Effector CD8-positive, alpha-beta T cell (primary cell): ENCODE measurements at regions not wholly inside any gene's neighbourhood (a gene's known extent, or its start where the extent isn't known, plus 50 kb on each side); places are given as distances from the start of the nearest gene placed in this dataset.

Experiments
- DNase-seq: peaks from one replicate; lab custom pipeline; 2025; lab: John Stamatoyannopoulos, UW

GRCh38 chr14:98288825-98289224 lies 983.2 kb downstream of the BCL11B start:
- no peak for DNase-seq

DNA sequence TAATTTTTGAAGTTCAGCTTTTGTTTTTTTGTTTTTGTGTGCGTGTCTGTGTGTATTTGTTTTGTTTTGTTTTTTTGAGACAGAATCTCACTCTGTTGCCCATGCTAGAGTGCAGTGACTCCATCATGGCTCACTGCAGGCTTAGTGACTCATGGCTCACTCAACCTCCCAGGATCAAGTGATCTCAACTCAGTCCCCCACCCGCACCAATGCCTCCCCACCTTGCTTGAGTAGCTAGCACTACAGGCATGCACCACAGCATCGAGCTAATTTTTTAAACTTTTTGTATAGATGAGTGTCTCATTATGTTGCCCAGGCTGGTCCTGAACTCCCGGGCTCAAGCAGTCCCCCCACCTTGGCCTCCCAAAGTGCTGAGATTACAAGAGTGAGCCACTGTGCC lies 981.4 kb downstream of the BCL11B start:
- DNase-seq = no peak

DNA sequence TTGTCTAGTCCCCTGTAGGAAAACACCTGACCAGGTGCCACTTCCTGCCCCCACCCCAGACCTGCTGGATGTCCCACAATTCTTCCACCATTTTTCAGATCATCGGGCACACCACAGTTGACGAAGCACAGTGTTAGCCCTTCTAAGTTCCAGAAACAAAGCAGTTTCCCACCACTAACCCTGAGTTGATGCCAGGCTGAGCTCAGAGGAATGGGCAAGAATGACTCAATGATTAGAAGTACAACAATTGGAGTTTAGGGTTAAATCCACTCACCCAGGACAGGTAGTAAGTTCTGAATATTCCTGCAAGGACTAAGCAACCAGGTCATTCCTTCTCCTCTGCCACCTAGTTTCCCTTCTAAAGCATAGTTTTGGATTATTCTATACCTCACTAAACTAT lies 979.8 kb downstream of the BCL11B start:
- no peak for DNase-seq

DNA sequence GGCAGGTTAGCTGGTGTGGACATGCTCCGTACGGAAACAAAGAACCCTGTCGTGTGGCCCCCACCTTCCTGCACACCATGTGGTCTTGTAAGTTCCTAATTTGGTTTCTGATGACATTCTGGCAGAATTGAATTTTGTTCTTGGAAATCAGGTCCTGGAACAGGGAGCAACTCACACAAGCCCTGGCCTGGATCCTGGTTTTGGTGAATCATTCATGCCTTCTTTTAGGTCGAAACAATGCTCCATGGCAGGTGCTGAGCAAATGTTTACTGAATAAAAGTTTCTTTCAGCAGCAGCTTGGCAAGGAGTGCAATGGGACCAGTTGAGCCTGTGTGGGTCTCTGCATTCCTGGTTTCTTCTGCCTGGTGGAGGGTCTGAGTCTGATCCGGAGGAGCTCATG lies 978.4 kb downstream of the BCL11B start:
- DNase-seq = no peak

DNA sequence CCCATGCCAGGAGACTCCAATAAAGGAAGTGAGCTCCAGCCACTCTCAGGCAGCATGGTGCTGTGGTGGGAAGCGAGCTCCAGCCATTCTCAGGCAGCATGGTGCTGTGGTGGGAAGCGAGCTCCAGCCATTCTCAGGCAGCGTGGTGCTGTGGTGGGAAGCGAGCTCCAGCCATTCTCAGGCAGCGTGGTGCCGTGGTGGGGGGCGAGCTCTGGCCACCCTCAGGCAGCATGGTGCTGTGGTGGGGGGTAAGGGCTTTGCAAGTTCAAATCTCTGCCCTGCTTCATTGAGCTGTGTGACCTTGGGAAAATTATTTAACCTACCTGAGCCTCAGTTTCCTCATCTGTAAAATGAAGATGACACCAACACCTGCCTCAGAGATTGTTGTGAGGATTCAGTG lies 975.1 kb downstream of the BCL11B start:
- DNase-seq = no peak

- DNase-seq = no peak
These were observed 974.4 kb downstream of the BCL11B start for GRCh38 chr14:98297567-98297966.

DNA sequence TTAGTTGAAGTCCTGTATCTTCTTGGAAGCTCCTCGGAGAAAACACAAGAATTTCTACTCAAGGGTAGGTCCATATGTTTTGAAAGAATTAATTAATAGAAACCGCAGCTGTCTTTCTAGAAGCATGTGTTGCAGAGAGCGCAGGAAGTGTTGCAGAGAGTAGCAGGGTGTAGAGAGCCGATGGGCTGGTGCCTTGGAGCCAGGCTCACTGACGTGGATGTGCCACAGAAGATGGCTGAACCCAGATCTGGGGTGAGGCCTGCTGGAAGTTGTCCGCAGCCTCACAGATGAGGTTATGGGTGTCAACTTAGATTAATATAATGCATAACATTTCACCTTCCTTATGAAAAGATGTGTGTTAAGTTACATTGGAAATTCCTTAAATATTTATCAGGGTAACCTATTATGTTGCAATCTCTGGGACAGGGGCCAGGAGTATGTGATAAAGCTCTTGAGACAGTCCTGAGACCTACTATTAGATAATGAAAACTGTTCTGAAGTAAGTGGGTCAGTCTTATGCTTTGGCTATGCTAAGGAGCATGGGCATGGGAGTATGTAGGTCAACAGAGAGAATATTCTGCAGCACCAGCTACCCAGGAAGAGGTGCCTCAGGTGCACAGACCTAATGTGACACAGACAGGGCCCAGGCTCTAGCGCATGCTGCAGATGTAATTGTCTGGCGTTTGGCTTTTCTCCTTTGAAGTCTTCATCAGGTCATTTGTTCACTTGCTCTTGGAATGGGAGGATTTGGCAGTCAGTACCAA lies 973.3 kb downstream of the BCL11B start:
- no peak for DNase-seq

- DNase-seq = no peak
These were observed 970.3 kb downstream of the BCL11B start for GRCh38 chr14:98301681-98302080.

- DNase-seq = no peak
These were observed 967.4 kb downstream of the BCL11B start for GRCh38 chr14:98304574-98304973.

- no peak for DNase-seq
These were observed 962.4 kb downstream of the BCL11B start for GRCh38 chr14:98309591-98309990.

- no peak for DNase-seq
These were observed 960.0 kb downstream of the BCL11B start for GRCh38 chr14:98312006-98312405.

- no peak for DNase-seq
These were observed 950.2 kb downstream of the BCL11B start for GRCh38 chr14:98321841-98322240.

GRCh38 chr14:98323836-98324235 lies 948.2 kb downstream of the BCL11B start:
- no peak for DNase-seq

- DNase-seq = no peak
These were observed 946.2 kb downstream of the BCL11B start for GRCh38 chr14:98325761-98326160.

GRCh38 chr14:98328496-98328895 lies 943.5 kb downstream of the BCL11B start:
- DNase-seq = no peak

DNA sequence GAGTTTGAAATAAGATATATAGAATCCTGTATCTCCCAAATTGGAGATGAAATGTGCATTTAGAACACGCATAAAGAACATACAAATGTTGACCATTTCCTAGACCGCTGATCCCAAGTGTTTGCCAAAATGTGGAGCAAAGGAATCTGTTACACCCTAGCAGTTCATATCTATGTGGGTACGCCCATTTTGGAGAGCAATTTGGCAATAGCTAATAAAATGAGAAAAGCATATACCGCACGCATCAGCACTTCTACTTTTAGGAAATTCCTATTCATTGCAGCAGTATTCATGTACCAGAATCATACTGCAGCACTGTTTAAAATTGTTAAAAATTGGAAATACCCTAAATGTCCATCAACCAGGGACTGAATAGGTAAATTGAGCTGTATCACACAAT lies 937.8 kb downstream of the BCL11B start:
- DNase-seq = no peak

DNA sequence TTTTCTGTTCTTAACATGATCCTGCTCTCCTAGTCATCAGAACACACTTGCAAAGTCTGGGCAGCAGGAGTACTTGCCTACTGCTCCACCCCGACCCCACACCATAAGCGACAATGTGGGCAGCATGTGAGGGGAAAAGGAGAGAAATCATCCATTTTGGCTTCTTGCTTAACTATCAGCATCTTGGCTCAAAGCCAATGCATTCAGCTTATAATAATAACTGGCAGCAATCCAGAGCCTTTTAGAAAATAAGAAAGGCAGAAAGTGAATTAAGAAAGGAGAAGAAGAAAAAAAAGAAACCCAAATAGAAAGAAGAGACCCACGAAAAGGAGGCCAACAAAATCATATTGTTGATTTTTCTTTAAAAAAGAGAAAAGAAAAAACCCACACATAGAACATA lies 930.8 kb downstream of the BCL11B start:
- no peak for DNase-seq

- no peak for DNase-seq
These were observed 926.8 kb downstream of the BCL11B start for GRCh38 chr14:98345161-98345560.

DNA sequence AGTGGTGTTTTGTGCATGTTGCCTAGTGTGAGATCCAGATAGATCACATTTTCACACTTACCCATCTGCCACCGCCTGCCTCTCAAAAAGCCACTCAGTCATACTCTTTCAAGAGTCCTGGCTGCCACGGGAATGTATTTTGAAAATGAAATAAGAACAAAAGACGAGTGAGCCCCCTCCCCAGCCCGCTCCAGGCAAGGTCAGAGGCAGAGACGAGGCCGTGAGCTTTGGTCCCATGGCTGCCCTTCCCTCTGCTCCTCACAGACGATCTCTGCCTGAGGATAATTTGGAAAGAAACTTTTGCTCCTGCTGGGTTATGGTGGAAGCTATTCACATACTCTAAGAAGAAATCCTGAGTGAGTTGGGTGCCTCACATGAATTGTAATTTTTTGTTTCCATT lies 924.3 kb downstream of the BCL11B start:
- no peak for DNase-seq

DNA sequence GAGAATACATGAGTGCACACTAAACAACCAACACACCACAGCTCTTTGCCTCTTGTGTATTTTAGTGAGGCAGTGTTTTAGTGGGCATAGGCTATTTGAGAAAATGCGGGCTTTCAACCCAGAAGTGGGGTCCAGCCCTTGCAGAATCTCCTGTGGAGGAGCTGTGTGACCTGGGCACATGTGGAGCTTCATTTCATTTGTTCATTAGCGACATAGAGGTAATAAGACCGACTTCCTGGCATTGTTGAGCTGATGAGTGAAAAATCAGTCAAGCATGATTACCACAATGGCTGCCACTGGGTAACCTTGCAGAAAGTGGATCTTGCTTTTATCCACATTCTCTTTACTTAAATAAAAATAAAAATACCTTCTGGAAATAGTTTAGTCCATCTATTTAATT lies 923.5 kb downstream of the BCL11B start:
- DNase-seq = no peak

DNA sequence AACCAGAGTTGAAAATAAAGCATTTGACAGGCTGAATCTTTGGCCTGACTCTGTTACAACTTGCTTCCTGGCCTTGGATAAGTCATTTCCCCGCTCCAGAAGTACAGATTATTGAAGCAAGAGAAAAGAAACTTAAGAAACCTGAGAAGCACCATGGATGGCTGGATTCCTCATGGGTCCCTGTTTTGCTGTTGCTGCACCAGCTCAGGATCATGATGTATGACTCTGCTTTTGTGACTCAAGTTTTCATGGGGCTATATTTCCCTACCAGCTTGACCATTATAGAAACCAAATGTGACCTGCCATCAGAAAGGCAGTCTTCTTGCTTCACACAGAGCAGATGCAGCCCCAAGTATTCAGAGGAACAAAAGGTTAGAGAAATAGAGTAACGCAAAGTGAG lies 921.8 kb downstream of the BCL11B start:
- no peak for DNase-seq

GRCh38 chr14:98364961-98365360 lies 907.0 kb downstream of the BCL11B start:
- DNase-seq = no peak

- no peak for DNase-seq
These were observed 905.6 kb downstream of the BCL11B start for GRCh38 chr14:98366429-98366828.

DNA sequence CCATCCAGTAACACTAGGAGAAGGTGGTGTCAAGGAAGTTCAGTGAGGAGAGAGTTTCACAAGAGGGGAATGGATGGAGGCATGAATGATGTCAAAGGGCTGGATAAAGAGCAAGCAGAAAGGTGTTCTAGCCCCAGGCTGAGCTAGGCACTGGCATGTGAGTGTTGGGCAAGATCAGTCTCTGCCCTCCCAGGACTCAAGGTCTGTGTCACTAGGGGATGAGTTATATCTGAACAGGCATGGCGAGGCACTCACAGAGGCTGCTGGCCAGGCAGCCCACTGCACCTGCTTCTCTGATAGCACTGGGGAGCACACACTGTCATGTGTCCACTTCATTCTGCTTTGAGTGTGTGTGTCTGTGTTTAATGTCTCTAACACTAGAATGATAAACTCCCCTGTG lies 903.8 kb downstream of the BCL11B start:
- no peak for DNase-seq
